ENCODE measurements at regions not wholly inside any gene's neighbourhood (a gene's known extent, or its start where the extent isn't known, plus 50 kb on each side); places are given as distances from the start of the nearest gene placed in this dataset.

- no peak for TF ChIP-seq ZNF75A (CRISPR knock-in tag; IDR thresholded peaks at IDR 0.05)
- TF ChIP-seq NFIX (CRISPR knock-in tag; IDR thresholded peaks at IDR 0.05; ENCODE audit: low read depth), result no peak
- no peak for TF ChIP-seq NR2F6 (CRISPR knock-in tag; IDR thresholded peaks at IDR 0.05)
- no peak for TF ChIP-seq ILF3 (IDR thresholded peaks at IDR 0.05; ENCODE audit: borderline replicate concordance)
- TF ChIP-seq DNMT1 (IDR thresholded peaks at IDR 0.05), result no peak
- no peak for TF ChIP-seq PRMT5 (CRISPR knock-in tag; IDR thresholded peaks at IDR 0.05)
- no peak for TF ChIP-seq ZNF592 (IDR thresholded peaks at IDR 0.05)
Measured at GRCh38 chr18:65016631-65017371, 734.0 kb upstream of the CDH7 start (continued).

- in situ Hi-C loops (cut with MboI), result no loop called here
- no peak overlapping the region for H3K4me2 ChIP-seq (ENCODE audit: insufficient read depth, low read length)
- no TSS peak for BruUV-seq (replicated peaks)
- H3K27ac ChIP-seq (ENCODE audit: extremely low read depth, low read depth, low read length), result no peak overlapping the region
- no peaks in the 10 kb centered on the region for H4K20me1 ChIP-seq (replicated peaks; ENCODE audit: control insufficient read depth, insufficient read depth, low read length)
- CTCF ChIA-PET (ENCODE audit: low intra/inter-chr PET ratio), result no interaction called here
- no peaks in the 10 kb centered on the region; the same call in 1 of the 2 replicates for H3K9me3 ChIP-seq (replicated peaks; ENCODE audit: control insufficient read depth, insufficient read depth, low read depth, low read length)
- FAIRE-seq, result no peak
- no peaks in the 10 kb centered on the region for H3K36me3 ChIP-seq (ENCODE audit: control insufficient read depth, insufficient read depth, low read length)
- POLR2A ChIA-PET, result no interaction called here
- H2AFZ ChIP-seq (ENCODE audit: low read depth, low read length), result no peak overlapping the region
- no peak overlapping the region for H3K9ac ChIP-seq (ENCODE audit: insufficient read depth in 1 of 2, low read depth in 2 of 2, low read length in 2 of 2)
- 0% methylated on average over 1 of the region's 1 CpG for WGBS (ENCODE audit: insufficient coverage, low coverage, missing lambda C conversion rate)
- no peak for ATAC-seq
- intact Hi-C loops (cut with micrococcal nuclease), result no loop called here
- H3K79me2 ChIP-seq (ENCODE audit: control insufficient read depth, insufficient read depth, low read length), result no peaks in the 10 kb centered on the region
- no peaks in the 10 kb centered on the region for H3K4me1 ChIP-seq (replicated peaks in 1 of 2; ENCODE audit: control insufficient read depth in 2 of 2, insufficient read depth in 2 of 2, low read length in 2 of 2)
- no peaks in the 10 kb centered on the region for H3K9me1 ChIP-seq (ENCODE audit: control insufficient read depth, insufficient read depth, low read length)
- H3K4me3 ChIP-seq, result no peak overlapping the region
- no peaks in the 10 kb centered on the region for H3K27me3 ChIP-seq (ENCODE audit: control insufficient read depth in 2 of 2, insufficient read depth in 2 of 2, low read length in 2 of 2)
- no peak for DNase-seq (ENCODE audit: extremely low read depth in 1 of 4, low spot score in 3 of 4)
- TF ChIP-seq IFI16 (CRISPR knock-in tag; IDR thresholded peaks at IDR 0.05) (no peak), PBX2 (CRISPR knock-in tag; IDR thresholded peaks at IDR 0.05; ENCODE audit: low read depth) (no peak), PBX2 (tag; conservative IDR thresholded peaks at IDR 0.05; ENCODE audit: low read depth) (no peak), TCF7 (IDR thresholded peaks at IDR 0.05; ENCODE audit: borderline replicate concordance) (no peak), STAT6 (CRISPR knock-in tag; IDR thresholded peaks at IDR 0.05) (no peak)
Measured at GRCh38 chr18:64994370-64994769, 756.4 kb upstream of the CDH7 start.

All from K562 (cell line).